Stimulated activated CD8-positive, alpha-beta memory T cell treated with anti-CD3 and anti-CD28 coated beads, Interleukin-7, amount 100 ng/mL, for 4 hours (primary cell): ENCODE measurements at regions not wholly inside any gene's neighbourhood (a gene's known extent, or its start where the extent isn't known, plus 50 kb on each side); places are given as distances from the start of the nearest gene placed in this dataset.

ENCODE experiments used
- DNase-seq, 2 donors: peaks; one replicate each; pipeline ENCODE4 v3.0.0-alpha.2; 2020; ENCODE audit warnings: low read depth in 2 of 2

DNA sequence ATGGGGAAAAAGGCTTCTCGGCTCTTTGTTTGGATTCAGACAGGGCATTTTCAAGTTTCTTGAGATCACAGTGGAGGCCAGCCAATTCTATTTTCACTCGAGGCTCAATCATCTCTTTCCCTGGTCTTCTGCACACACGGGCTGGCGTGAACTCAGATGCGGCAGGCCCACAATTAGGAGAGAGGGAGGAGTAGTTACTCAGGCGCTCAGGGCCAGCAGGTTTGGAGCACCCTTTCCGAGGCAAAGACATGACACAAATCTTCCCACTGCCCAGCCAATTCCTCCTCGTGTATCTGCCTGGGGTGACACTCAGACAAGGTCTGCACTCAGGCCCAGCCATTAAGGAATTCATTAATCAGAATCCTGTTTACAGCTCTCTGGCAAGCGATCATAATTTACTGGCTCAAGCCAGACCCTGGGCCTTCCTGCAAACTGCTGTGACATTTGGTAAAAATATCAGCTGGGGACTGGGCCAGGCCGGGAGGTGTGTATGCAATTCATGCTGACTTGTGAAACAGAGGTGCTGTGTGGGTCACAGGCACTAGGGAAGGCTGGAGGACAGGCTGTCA, 68.1 kb upstream of the TLE3 start:
- DNase-seq, result no peak

- no peak for DNase-seq
Measured at GRCh38 chr15:70164910-70165715, 67.4 kb upstream of the TLE3 start.

DNA sequence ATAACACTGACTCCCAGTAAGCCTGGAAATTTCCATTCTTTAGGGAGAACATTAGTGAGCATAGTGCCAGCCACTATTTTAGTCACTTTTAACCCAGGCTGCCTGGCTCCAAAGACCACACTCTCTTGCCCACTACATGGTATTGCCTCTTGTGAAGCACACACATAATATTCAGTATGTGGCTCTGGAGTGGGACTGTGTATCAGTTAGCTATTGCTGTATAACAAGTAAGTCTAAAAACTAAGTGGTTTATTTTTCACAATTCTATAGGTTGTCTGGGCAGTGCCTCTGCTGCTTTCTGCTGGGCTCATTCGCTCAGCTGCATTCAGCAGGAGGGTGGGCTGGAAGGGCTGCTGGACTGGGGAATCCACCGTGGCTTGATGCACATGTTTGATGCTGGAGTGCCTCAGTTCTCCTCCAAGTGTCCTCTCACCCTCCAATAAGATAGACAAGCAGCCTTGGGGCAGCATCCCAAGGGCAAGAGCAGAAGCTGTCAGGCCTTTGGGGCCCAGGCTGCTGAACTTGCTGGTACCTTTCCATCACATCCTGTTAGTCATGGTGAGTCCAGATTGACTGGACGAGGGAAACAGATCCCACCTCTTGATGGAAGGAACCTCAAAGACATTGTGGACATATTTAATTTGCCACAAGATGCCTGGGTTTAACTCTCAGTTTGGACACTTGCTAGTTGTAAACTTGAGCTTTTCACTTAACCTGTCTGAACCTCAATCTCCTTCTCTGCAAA, 66.6 kb upstream of the TLE3 start:
- no peak for DNase-seq

- DNase-seq, result no peak
Measured at GRCh38 chr15:70160803-70161565, 63.3 kb upstream of the TLE3 start.

DNA sequence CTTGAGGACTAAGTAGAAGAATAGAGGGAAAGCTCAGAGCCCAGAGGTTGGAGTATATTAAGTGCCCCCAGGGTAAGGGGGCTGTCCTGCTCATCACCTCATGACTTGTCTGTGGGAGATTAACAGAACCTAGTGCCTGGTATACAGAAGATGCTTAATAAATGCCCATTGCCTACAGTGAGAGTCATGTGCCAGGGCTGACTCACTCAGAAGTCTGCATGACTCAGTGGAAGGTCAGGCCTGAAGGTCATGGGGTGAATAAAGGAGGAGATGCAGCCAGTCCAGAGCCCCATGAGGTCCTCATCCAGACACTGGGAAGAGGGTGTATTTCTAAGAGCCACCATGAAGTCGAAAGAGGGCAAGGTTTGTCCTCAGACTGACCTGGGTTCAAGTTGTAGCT, 62.5 kb upstream of the TLE3 start:
- DNase-seq, result no peak

DNA sequence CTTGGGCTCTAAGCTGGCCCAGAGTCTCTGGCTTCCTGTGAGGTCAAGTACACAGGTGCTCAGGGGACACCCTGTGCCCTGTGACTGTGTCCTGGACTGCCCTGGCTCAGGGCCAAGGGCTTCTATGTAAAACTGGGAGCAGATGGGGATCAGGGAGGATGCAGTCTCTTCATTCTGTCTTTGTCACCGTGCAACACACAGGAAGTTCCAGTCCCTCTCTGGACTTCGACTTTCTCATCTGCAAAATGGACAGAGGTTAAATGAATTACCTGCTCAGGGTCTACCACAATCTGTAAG, 61.9 kb upstream of the TLE3 start:
- DNase-seq, result no peak

- no peak for DNase-seq
Measured at GRCh38 chr15:70159001-70159712, 61.4 kb upstream of the TLE3 start.

GRCh38 chr15:70158309-70159000, 60.7 kb upstream of the TLE3 start:
- DNase-seq, result no peak

GRCh38 chr15:70156671-70157271, 59.1 kb upstream of the TLE3 start:
- no peak for DNase-seq

DNA sequence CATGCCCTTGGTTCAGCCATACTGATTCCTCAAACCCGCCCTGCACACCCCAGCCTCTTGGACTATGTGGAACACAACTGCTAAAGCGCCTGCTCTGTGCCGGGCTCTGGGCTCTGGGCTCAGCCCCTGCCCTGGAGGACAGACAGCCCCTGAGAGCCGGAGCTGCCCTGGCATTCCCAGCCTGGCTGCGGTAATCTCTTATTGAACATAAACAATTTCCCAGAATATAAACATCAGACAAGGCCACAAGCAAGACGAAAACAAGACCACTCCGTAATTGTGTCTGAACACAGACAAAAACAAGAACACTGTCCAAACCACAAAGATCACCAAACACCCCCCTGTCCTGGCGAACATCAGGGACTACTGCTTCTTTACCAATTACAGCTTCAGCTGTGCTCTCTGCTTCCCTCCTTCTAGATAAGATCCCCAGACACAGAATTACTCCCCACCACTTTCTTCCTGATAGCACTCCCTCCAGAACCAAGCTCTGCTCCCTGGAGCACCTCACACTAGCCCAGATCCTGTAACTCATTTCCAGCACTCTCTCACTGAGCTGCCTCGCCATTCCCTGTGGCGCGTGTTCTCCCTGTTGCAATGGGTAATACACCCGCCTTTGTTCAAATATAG, 57.1 kb upstream of the TLE3 start:
- no peak for DNase-seq

- no peak for DNase-seq
Measured at GRCh38 chr15:70153921-70154717, 56.4 kb upstream of the TLE3 start.

- no peak for DNase-seq
Measured at GRCh38 chr15:70152070-70152480, 54.4 kb upstream of the TLE3 start.

GRCh38 chr15:70151462-70151861, 53.7 kb upstream of the TLE3 start:
- DNase-seq, result no peak

GRCh38 chr15:70151003-70151402, 53.3 kb upstream of the TLE3 start:
- no peak for DNase-seq

DNA sequence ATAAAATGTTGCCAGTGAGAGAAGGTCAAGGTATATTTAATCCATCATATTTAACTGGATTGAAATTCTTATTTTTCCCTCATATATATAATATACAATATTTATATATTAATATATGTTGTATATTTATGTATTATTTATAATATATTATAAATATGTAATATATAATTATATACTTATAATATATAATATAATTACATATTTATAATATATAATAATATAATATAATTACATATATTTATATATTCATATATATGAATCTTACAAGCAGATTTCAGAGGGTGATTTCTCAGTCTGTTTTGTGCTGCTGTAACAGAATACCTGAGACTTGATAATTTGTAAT, 52.7 kb upstream of the TLE3 start:
- DNase-seq, result no peak

DNA sequence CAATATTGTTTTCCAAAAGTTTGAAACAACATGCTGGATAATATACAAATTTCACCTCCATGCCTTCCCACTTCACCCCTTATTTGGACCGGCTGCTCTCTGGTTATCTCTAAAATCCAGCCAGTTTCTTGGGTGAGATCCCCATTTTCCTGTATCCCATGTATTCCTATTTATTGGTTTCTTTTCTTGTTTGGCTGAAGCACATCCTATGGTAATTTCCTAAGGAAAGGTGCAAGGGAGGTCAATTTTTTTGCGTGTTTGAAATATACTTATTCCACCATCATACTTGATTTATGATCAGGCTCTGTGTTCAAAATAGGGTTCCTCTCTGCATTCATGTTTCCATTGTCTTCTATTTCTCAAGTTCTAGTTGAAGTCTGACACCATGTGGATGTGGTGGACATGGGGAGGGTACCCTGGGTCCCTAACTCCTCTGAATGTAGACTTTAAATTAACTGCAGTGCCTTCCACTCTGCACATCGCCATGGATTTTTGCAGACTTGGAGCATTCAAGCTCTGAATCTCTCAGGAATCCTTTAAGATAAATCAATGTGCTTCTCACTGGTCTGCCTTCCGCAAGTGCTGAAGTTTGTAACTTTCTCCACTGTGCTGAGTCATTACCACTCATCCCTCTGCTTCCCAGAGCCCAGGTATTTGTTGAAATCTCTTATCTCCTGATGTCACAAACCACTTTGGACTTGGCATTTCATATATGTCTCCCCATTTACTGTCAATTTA, 52.1 kb upstream of the TLE3 start:
- DNase-seq, result no peak

DNA sequence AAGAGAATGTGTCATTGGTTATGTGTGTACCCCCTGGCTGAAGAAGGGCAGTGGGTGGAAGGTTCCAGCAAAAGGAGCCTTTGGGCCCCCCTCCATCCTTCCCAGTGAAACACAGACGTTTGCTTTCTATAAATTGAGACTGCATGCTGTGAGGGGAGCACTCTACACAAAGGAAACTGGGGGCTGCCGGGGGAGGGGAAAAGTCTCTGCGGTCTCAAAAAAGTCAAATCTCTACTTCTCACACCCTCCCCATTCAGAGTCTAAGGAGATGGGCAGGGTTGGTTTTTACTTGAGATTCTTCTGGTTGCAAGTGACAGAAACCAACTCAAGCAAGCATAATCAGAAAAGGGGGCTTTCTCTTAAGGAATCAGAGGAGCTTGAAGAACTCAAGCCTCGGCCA, 50.1 kb upstream of the TLE3 start:
- DNase-seq, result no peak
